Ishikawa (cell line): ENCODE measurements at regions not wholly inside any gene's neighbourhood (a gene's known extent, or its start where the extent isn't known, plus 50 kb on each side); places are given as distances from the start of the nearest gene placed in this dataset.

Source experiments
- CREB1 ChIP-seq: IDR thresholded peaks from 2 replicates; pipeline ENCODE4 v1.6.1; 2012; ENCODE audit warnings: low read depth
- EGR1 ChIP-seq: IDR thresholded peaks from 2 replicates; pipeline ENCODE4 v1.6.1; 2012
- EP300 ChIP-seq: IDR thresholded peaks from 2 replicates; pipeline ENCODE4 v1.6.1; 2012; ENCODE audit warnings: borderline replicate concordance
- RAD21 ChIP-seq: IDR thresholded peaks from 2 replicates; pipeline ENCODE4 v1.6.1; 2012; ENCODE audit warnings: low read depth
- REST ChIP-seq: IDR thresholded peaks from 2 replicates; pipeline ENCODE4 v1.6.1; 2012; ENCODE audit warnings: low read depth, mild to moderate bottlenecking
- TF ChIP-seq, protein P1 (sequence below): IDR thresholded peaks from 2 replicates; pipeline ENCODE4 v1.6.1; 2012

GRCh38 chrX:145751943-145752342, 65.7 kb upstream of the SLITRK2 start:
- TF ChIP-seq CREB1 (no peak), REST (no peak), EGR1 (no peak), RAD21 (no peak), EP300 (no peak)
- TF ChIP-seq, protein P1, sequence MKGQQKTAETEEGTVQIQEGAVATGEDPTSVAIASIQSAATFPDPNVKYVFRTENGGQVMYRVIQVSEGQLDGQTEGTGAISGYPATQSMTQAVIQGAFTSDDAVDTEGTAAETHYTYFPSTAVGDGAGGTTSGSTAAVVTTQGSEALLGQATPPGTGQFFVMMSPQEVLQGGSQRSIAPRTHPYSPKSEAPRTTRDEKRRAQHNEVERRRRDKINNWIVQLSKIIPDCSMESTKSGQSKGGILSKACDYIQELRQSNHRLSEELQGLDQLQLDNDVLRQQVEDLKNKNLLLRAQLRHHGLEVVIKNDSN: no peak
